ENCODE measurements at regions not wholly inside any gene's neighbourhood (a gene's known extent, or its start where the extent isn't known, plus 50 kb on each side); places are given as distances from the start of the nearest gene placed in this dataset.

DNA sequence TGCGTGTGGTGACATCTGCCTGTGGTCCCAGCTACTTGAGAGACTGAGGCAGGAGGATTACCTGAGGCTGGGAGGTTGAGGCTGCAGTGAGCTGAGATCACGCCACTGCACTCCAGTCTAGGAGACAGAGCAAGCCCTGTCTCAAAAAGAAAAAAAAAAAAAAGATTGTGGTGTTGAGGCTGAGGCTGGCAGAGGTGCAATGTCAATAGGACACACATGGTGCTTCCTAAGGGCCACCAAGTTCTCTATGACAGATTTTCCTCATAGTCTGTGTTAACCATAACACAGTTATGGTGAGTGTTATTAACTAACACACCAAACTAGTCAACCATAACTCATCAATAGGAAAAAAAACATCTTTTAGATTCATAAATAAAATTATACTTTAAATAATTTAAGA lies 494.4 kb downstream of the TMX3 start:
- Mint-ChIP-seq H3K4me1 (ENCODE audit: low read depth, unreplicated experiment) (no peaks in the 10 kb centered on the region), H3K9me3 (ENCODE audit: unreplicated experiment) (no peaks in the 10 kb centered on the region), H3K36me3 (ENCODE audit: unreplicated experiment) (no peaks in the 10 kb centered on the region), H3K27me3 (ENCODE audit: unreplicated experiment) (no peaks in the 10 kb centered on the region), H3K27ac (ENCODE audit: unreplicated experiment) (no peak overlapping the region), H3K4me3 (ENCODE audit: unreplicated experiment) (no peak overlapping the region)
- TF ChIP-seq, protein P1, sequence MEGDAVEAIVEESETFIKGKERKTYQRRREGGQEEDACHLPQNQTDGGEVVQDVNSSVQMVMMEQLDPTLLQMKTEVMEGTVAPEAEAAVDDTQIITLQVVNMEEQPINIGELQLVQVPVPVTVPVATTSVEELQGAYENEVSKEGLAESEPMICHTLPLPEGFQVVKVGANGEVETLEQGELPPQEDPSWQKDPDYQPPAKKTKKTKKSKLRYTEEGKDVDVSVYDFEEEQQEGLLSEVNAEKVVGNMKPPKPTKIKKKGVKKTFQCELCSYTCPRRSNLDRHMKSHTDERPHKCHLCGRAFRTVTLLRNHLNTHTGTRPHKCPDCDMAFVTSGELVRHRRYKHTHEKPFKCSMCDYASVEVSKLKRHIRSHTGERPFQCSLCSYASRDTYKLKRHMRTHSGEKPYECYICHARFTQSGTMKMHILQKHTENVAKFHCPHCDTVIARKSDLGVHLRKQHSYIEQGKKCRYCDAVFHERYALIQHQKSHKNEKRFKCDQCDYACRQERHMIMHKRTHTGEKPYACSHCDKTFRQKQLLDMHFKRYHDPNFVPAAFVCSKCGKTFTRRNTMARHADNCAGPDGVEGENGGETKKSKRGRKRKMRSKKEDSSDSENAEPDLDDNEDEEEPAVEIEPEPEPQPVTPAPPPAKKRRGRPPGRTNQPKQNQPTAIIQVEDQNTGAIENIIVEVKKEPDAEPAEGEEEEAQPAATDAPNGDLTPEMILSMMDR (IDR thresholded peaks at IDR 0.05; ENCODE audit: partially characterized antibody, unreplicated experiment), result no peak
- no peak for DNase-seq

DNA sequence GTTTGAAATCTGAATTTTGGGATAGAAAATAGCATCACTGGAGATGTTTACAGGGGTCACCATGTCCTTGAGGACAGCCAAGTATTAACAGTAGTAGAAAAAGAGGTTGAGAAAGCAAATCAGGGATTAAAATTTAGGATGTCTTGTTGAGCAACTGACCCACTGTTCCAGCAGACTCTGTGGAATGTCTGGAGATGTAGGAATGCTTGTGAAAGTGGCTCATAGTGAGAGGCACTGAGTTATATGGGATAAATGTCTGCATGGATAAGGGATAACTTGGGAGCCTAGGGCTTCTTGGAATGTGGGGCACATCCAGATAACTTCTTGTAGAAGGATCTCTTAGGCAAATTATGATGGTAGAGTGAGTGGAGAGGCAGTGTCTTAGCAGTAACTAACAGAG lies 495.0 kb downstream of the TMX3 start:
- Mint-ChIP-seq H3K4me3 (ENCODE audit: unreplicated experiment) (no peak overlapping the region), H3K4me1 (ENCODE audit: low read depth, unreplicated experiment) (no peaks in the 10 kb centered on the region), H3K27ac (ENCODE audit: unreplicated experiment) (no peak overlapping the region), H3K36me3 (ENCODE audit: unreplicated experiment) (no peaks in the 10 kb centered on the region), H3K27me3 (ENCODE audit: unreplicated experiment) (no peaks in the 10 kb centered on the region), H3K9me3 (ENCODE audit: unreplicated experiment) (no peaks in the 10 kb centered on the region)
- no peak for DNase-seq
- TF ChIP-seq, protein P1 (IDR thresholded peaks at IDR 0.05; ENCODE audit: partially characterized antibody, unreplicated experiment), result no peak

DNA sequence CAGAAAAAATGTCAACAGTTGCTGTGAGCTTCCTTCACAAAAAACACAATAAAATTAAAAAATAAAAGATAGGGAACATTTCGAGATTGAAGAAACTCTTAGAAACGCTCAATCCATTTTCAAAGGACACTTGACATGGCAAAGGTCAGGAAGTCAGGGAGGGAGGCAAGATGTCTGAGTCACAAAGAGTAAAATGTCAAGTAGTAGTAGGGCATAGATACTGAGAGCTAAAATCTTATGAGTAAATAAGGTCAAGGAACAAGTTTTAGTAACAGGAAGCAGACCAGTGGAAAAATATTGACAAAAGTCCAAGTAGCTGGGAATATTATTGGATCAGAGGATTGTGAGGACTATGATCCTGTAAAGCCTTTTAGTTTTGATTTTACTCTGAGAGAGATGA lies 495.6 kb downstream of the TMX3 start:
- Mint-ChIP-seq H3K4me3 (ENCODE audit: unreplicated experiment) (no peak overlapping the region), H3K27ac (ENCODE audit: unreplicated experiment) (no peak overlapping the region), H3K27me3 (ENCODE audit: unreplicated experiment) (no peaks in the 10 kb centered on the region), H3K9me3 (ENCODE audit: unreplicated experiment) (no peaks in the 10 kb centered on the region), H3K36me3 (ENCODE audit: unreplicated experiment) (no peaks in the 10 kb centered on the region), H3K4me1 (ENCODE audit: low read depth, unreplicated experiment) (no peaks in the 10 kb centered on the region)
- TF ChIP-seq, protein P1 (IDR thresholded peaks at IDR 0.05; ENCODE audit: partially characterized antibody, unreplicated experiment), result no peak
- no peak for DNase-seq

DNA sequence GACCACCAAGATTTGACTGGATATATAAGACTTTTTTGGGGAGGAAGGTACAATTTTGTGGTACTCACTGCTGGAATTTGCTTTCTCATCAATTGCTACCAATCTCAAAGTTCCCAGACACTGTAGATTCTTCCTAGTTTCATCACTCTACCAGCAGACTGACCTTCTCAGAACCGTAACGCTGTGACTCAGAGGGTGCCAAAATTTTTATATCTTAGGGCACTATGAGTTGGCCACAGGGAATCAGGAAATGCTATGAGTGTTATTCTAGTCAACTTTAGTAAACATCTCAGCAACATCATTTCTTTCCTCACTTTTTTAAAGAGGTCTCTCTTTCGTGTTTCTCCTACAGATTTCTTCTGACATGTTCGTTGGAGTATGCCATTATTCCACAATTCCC lies 499.0 kb downstream of the TMX3 start:
- no peak for DNase-seq
- no peaks in the 10 kb centered on the region for H3K9me3 Mint-ChIP-seq (ENCODE audit: unreplicated experiment)
- H3K27ac Mint-ChIP-seq (ENCODE audit: unreplicated experiment), result no peak overlapping the region
- no peaks in the 10 kb centered on the region for H3K4me1 Mint-ChIP-seq (ENCODE audit: low read depth, unreplicated experiment)
- no peaks in the 10 kb centered on the region for H3K27me3 Mint-ChIP-seq (ENCODE audit: unreplicated experiment)
- TF ChIP-seq, protein P1 (IDR thresholded peaks at IDR 0.05; ENCODE audit: partially characterized antibody, unreplicated experiment), result no peak
- no peaks in the 10 kb centered on the region for H3K36me3 Mint-ChIP-seq (ENCODE audit: unreplicated experiment)
- no peak overlapping the region for H3K4me3 Mint-ChIP-seq (ENCODE audit: unreplicated experiment)

DNA sequence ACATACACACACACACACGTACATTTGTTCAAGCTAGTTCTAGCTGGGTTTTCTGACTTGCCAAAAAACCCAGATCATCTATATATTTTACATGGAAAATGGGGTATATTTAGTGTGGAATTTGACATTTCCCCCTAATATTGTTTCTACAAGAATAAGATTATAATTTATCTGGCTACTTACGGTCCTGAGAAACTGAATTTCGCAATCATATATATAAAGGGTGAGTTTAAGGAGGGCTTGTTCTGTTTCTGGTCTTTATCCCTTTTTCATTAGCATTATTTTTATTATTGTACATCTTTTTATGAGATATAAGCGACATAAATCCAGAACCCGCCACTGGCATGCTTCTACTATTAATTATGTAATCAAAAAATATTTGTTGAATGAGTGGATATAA lies 528.9 kb downstream of the TMX3 start:
- Mint-ChIP-seq H3K9me3 (ENCODE audit: unreplicated experiment) (no peaks in the 10 kb centered on the region), H3K27me3 (ENCODE audit: unreplicated experiment) (no peaks in the 10 kb centered on the region), H3K36me3 (ENCODE audit: unreplicated experiment) (no peaks in the 10 kb centered on the region), H3K4me3 (ENCODE audit: unreplicated experiment) (no peak overlapping the region), H3K27ac (ENCODE audit: unreplicated experiment) (no peak overlapping the region), H3K4me1 (ENCODE audit: low read depth, unreplicated experiment) (peaks cover 7% of the 10 kb centered on the region)
- TF ChIP-seq, protein P1 (IDR thresholded peaks at IDR 0.05; ENCODE audit: partially characterized antibody, unreplicated experiment), result no peak
- no peak for DNase-seq

All from glutamatergic neuron (in vitro differentiated cells).